Lung (tissue), 11 donors: ENCODE measurements at regions not wholly inside any gene's neighbourhood (a gene's known extent, or its start where the extent isn't known, plus 50 kb on each side); places are given as distances from the start of the nearest gene placed in this dataset.

Source experiments
- ATAC-seq: fragments of 200-7000 bp; cut with Tn5 transposase; one replicate; pipeline ENCODE4 v1.9.1; 2020; ENCODE audit warnings: moderate number of reproducible peaks; ENCODE audit not compliant: insufficient read depth, low FRiP score
- DNase-seq, 3 donors: peaks; one replicate each; pipeline ENCODE4 v3.0.0-alpha.2; 2013 to 2017
- H3K27ac ChIP-seq, 2 donors: one replicate each; pipeline ENCODE4 v1.5.1; 2013; ENCODE audit warnings: mild to moderate bottlenecking in 2 of 2, moderate library complexity in 2 of 2, control low read depth in 1 of 2, inconsistent platforms in 1 of 2, low read depth in 1 of 2, low read length in 1 of 2
- H3K27me3 ChIP-seq, 3 donors: one replicate each; pipeline ENCODE4 v1.5.1; 2013; ENCODE audit warnings: low read length in 2 of 3; ENCODE audit not compliant: control insufficient read depth in 3 of 3, insufficient read depth in 3 of 3
- H3K36me3 ChIP-seq, 4 donors: one replicate each; pipeline ENCODE4 v1.5.1; 2013; ENCODE audit warnings: low read length in 4 of 4, mild to moderate bottlenecking in 1 of 4, moderate library complexity in 1 of 4; ENCODE audit not compliant: control insufficient read depth in 4 of 4, insufficient read depth in 4 of 4
- H3K4me1 ChIP-seq, 5 donors: one replicate each; pipeline ENCODE4 v1.5.1; 2013; ENCODE audit warnings: low read length in 5 of 5, mild to moderate bottlenecking in 2 of 5, moderate library complexity in 1 of 5; ENCODE audit not compliant: control insufficient read depth in 5 of 5, insufficient read depth in 5 of 5
- H3K4me3 ChIP-seq: one replicate; pipeline ENCODE4 v1.5.1; 2013; ENCODE audit warnings: mild to moderate bottlenecking, control low read depth, moderate library complexity
- H3K9ac ChIP-seq, 2 donors: one replicate each; pipeline ENCODE4 v1.5.1; 2013; ENCODE audit warnings: low read length in 2 of 2, control low read depth in 1 of 2; ENCODE audit not compliant: insufficient read depth in 1 of 2
- H3K9me3 ChIP-seq, 4 donors: one replicate each; pipeline ENCODE4 v1.5.1; 2013; ENCODE audit warnings: low read length in 3 of 4, mild to moderate bottlenecking in 1 of 4, moderate library complexity in 1 of 4; ENCODE audit not compliant: control insufficient read depth in 4 of 4, insufficient read depth in 3 of 4
- CTCF ChIP-seq: IDR thresholded peaks from 2 replicates; pipeline ENCODE4 v1.5.1; 2012; ENCODE audit warnings: mild to moderate bottlenecking; ENCODE audit errors: control extremely low read depth, extremely low read depth
- WGBS, 2 donors: extraction: QIAGEN DNeasy Blood & Tissue Kit; methylation state at CpG; one replicate each; pipeline ENCODE4 v1.1.7; 2013; 5-methylcytosine and 5-hydroxymethylcytosine counted together
- donor health status: control.
- donor health status: control.
- donor health status: Bipolar disorder and iron deficiency.
- donor health status: healthy.
- donor health status: DM: yes; HTN: yes; CAD: no.

DNA sequence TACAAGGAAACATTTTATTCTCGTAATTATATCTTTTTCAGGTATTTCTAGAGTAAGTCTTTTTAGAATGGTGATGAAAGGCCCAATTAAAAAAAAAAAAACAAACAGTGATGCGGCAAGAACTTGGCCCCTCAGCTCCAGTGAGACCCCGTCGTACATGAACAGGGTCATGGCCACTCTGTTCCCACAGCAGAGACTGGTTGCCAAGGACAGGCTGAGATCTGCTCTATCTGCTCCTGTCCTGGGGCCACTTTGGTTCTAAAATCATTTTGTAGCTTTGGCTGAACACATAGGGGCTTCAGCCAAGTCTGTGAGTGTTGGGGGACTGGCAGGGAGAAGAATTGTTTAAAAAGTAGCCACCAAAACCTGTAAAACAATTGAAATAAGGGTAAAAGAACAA lies 286.9 kb downstream of the RFC3 start:
- Histone ChIP-seq H3K36me3 (no peaks in the 10 kb centered on the region), H3K27me3 (no peaks in the 10 kb centered on the region), H3K9me3 (peaks cover 0 to 11% (median 2%) of the 10 kb centered on the region in 4 donors), H3K27ac (no peak overlapping the region), H3K4me3 (no peak overlapping the region), H3K4me1 (no peaks in the 10 kb centered on the region), H3K9ac (no peak overlapping the region)
- no peak for TF ChIP-seq CTCF
- ATAC-seq (no peak), DNase-seq (no peak)
- 91 to 92% methylated on average over 4 of the region's 4 CpGs for WGBS, 2 donors

- ATAC-seq = no peak
- no peak for TF ChIP-seq CTCF
- Histone ChIP-seq H3K4me3 (no peak overlapping the region), H3K4me1 (no peaks in the 10 kb centered on the region), H3K9me3 (peaks cover 0 to 11% (median 2%) of the 10 kb centered on the region in 4 donors), H3K27me3 (no peaks in the 10 kb centered on the region), H3K27ac (no peak overlapping the region), H3K36me3 (no peaks in the 10 kb centered on the region), H3K9ac (no peak overlapping the region)
- WGBS, 2 donors = 86 to 94% methylated on average over 1 of the region's 1 CpG
- DNase-seq = no peak
Observed at GRCh38 chr13:34107806-34108205, 289.9 kb downstream of the RFC3 start.

GRCh38 chr13:34108410-34108809 lies 290.5 kb downstream of the RFC3 start:
- H3K36me3 ChIP-seq = no peaks in the 10 kb centered on the region
- no peak for ATAC-seq
- peaks cover 0 to 11% (median 2%) of the 10 kb centered on the region in 4 donors for H3K9me3 ChIP-seq
- WGBS, 2 donors = 93 to 94% methylated on average over 2 of the region's 2 CpGs
- no peak overlapping the region for H3K4me3 ChIP-seq
- H3K9ac ChIP-seq = no peak overlapping the region
- TF ChIP-seq CTCF = no peak
- no peak for DNase-seq
- no peak overlapping the region for H3K27ac ChIP-seq
- no peaks in the 10 kb centered on the region for H3K4me1 ChIP-seq
- H3K27me3 ChIP-seq = no peaks in the 10 kb centered on the region

DNA sequence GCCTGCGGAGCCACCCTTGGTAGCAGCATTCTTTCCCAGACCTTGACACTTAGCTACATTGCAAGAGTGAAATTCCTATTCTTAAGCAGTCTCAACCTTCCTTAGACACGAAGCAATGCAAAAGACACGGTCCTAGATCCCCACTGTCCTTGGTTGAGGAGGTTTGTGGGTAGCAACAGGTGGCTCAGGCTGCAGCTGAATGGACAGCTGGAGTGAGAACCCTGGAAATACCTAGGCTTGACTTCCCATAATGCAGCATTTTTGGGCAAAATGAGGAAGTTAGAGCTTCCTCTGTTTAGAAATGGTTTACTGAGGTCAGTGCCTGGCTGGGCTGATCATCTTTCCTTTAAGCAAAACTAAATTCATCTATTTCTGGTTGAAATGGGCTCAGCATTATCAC lies 296.6 kb downstream of the RFC3 start:
- Histone ChIP-seq H3K9me3 (no peaks in the 10 kb centered on the region), H3K4me3 (no peak overlapping the region), H3K4me1 (no peaks in the 10 kb centered on the region), H3K9ac (no peak overlapping the region), H3K27me3 (no peaks in the 10 kb centered on the region), H3K36me3 (no peaks in the 10 kb centered on the region), H3K27ac (no peak overlapping the region)
- no peak for TF ChIP-seq CTCF
- ATAC-seq = no peak
- 66 to 75% methylated on average over 3 of the region's 3 CpGs for WGBS, 2 donors
- DNase-seq = no peak
